ENCODE measurements at regions not wholly inside any gene's neighbourhood (a gene's known extent, or its start where the extent isn't known, plus 50 kb on each side); places are given as distances from the start of the nearest gene placed in this dataset.

- TF ChIP-seq CTCF (IDR thresholded peaks at IDR 0.05) (no peak), POLR2A (IDR thresholded peaks at IDR 0.05) (no peak)
Measured at GRCh38 chr2:106976548-106976947, 90.6 kb upstream of the ST6GAL2 start.
